H1 (cell line): ENCODE measurements at regions not wholly inside any gene's neighbourhood (a gene's known extent, or its start where the extent isn't known, plus 50 kb on each side); places are given as distances from the start of the nearest gene placed in this dataset.

ENCODE experiments used
- ATF3 ChIP-seq: IDR thresholded peaks from 2 replicates; pipeline ENCODE4 v1.6.1; 2011; ENCODE audit warnings: low read depth, mild to moderate bottlenecking, low read length; ENCODE audit not compliant: insufficient read depth
- CTCF ChIP-seq, 3 experiments: IDR thresholded peaks; 1 replicate in 2 of 3; 2 replicates in 1 of 3; pipeline versions ENCODE4 v1.5.1 to v1.6.1; 2011; ENCODE audit warnings: low read length in 3 of 3, mild to moderate bottlenecking in 3 of 3, inconsistent platforms in 2 of 3, low read depth in 1 of 3, moderate library complexity in 1 of 3; ENCODE audit not compliant: insufficient read depth in 1 of 3; ENCODE audit errors: control extremely low read depth in 1 of 3
- EZH2 ChIP-seq: fragments of 200-600 bp; sonication (generic); IDR thresholded peaks from 2 replicates; pipeline ENCODE4 v1.7.1; 2012; ENCODE audit warnings: low read depth, mild to moderate bottlenecking, moderate library complexity, low read length, inconsistent platforms; ENCODE audit not compliant: severe bottlenecking
- HDAC2 ChIP-seq, 2 experiments: fragments of 300-600 bp in 1 of 2; sonication (generic) in 1 of 2; IDR thresholded peaks; 2 replicates each; pipeline ENCODE4 v1.6.1; 2011 to 2012; ENCODE audit warnings: low read depth in 2 of 2, low read length in 2 of 2, mild to moderate bottlenecking in 2 of 2, moderate library complexity in 2 of 2, borderline replicate concordance in 1 of 2, inconsistent platforms in 1 of 2
- POLR2A ChIP-seq, 2 experiments: IDR thresholded peaks; 1 replicate in 1 of 2; 2 replicates in 1 of 2; pipeline ENCODE4 v1.6.1; 2011; ENCODE audit warnings: low read depth in 2 of 2, low read length in 2 of 2, mild to moderate bottlenecking in 2 of 2; ENCODE audit errors: control extremely low read depth in 1 of 2
- POLR2AphosphoS5 ChIP-seq: IDR thresholded peaks from 2 replicates; pipeline ENCODE4 v1.6.1; 2011; ENCODE audit warnings: low read depth, low read length
- RAD21 ChIP-seq, 2 experiments: IDR thresholded peaks in 1 of 2; conservative IDR thresholded peaks in 1 of 2; 2 replicates each; pipeline ENCODE4 v1.6.1; 2011; ENCODE audit warnings: low read depth in 2 of 2, low read length in 2 of 2, improper control_type of control experiment in 1 of 2, inconsistent platforms in 1 of 2, mild to moderate bottlenecking in 1 of 2, moderate library complexity in 1 of 2
- RNF2 ChIP-seq: fragments of 200-900, 300-1000 bp; sonication (generic); IDR thresholded peaks from 2 replicates; pipeline ENCODE4 v1.7.1; 2016; ENCODE audit warnings: borderline replicate concordance, low read depth, mild to moderate bottlenecking, antibody characterized with exemption, low read length; ENCODE audit not compliant: poor library complexity, severe bottlenecking; ENCODE audit errors: missing control alignments
- SIN3A ChIP-seq, 2 experiments: IDR thresholded peaks in 1 of 2; conservative IDR thresholded peaks in 1 of 2; 2 replicates each; pipeline ENCODE4 v1.6.1; 2011 to 2012; ENCODE audit warnings: low read length in 2 of 2, improper control_type of control experiment in 1 of 2, low read depth in 1 of 2, mild to moderate bottlenecking in 1 of 2
- TAF1 ChIP-seq: IDR thresholded peaks from 2 replicates; pipeline ENCODE4 v1.6.1; 2011; ENCODE audit warnings: mild to moderate bottlenecking, low read depth, low read length

GRCh38 chrX:3787856-3788255, 74.4 kb upstream of the PRKX start:
- no peak for TF ChIP-seq CTCF (IDR thresholded peaks at IDR 0.05; ENCODE audit: control extremely low read depth in 1 of 3, insufficient read depth in 1 of 3, low read depth in 1 of 3, low read length in 3 of 3)
- no peak for TF ChIP-seq TAF1
- no peak for TF ChIP-seq ATF3
- TF ChIP-seq POLR2AphosphoS5: no peak
- no peak for TF ChIP-seq EZH2
- TF ChIP-seq HDAC2 (IDR thresholded peaks at IDR 0.05; ENCODE audit: borderline replicate concordance in 1 of 2, low read depth in 2 of 2, low read length in 2 of 2): no peak
- no peak for TF ChIP-seq POLR2A (IDR thresholded peaks at IDR 0.05; ENCODE audit: control extremely low read depth in 1 of 2, low read depth in 2 of 2, low read length in 2 of 2)
- no peak for TF ChIP-seq SIN3A (conservative IDR thresholded peaks at IDR 0.05 in 1 of 2, IDR thresholded peaks at IDR 0.05 in 1 of 2; ENCODE audit: low read depth in 1 of 2, low read length in 2 of 2)
- no peak for TF ChIP-seq RNF2
- TF ChIP-seq RAD21 (IDR thresholded peaks at IDR 0.05 in 1 of 2, conservative IDR thresholded peaks at IDR 0.05 in 1 of 2; ENCODE audit: low read depth in 2 of 2, low read length in 2 of 2): no peak
